Left renal pelvis (tissue), 4 donors: ENCODE measurements at regions not wholly inside any gene's neighbourhood (a gene's known extent, or its start where the extent isn't known, plus 50 kb on each side); places are given as distances from the start of the nearest gene placed in this dataset.
"Not testable (repeated sequence)": the region's sequence is repeated elsewhere in the genome, so short reads cannot be mapped to it uniquely, and the experiment has no call there.

Experiments
- DNase-seq, 4 donors: peaks; one replicate each; pipeline ENCODE4 v3.0.0-alpha.2; 2013; ENCODE audit warnings: low read depth in 4 of 4, low spot score in 3 of 4

GRCh38 chrX:131821945-131822622 lies 201.0 kb upstream of the STK26 start:
- no peak for DNase-seq

GRCh38 chrX:131826572-131826971 lies 196.5 kb upstream of the STK26 start:
- no peak for DNase-seq

- DNase-seq = no peak
Measured at GRCh38 chrX:131827935-131828334, 195.2 kb upstream of the STK26 start.

- no peak for DNase-seq
Measured at GRCh38 chrX:131828482-131828881, 194.6 kb upstream of the STK26 start.

DNA sequence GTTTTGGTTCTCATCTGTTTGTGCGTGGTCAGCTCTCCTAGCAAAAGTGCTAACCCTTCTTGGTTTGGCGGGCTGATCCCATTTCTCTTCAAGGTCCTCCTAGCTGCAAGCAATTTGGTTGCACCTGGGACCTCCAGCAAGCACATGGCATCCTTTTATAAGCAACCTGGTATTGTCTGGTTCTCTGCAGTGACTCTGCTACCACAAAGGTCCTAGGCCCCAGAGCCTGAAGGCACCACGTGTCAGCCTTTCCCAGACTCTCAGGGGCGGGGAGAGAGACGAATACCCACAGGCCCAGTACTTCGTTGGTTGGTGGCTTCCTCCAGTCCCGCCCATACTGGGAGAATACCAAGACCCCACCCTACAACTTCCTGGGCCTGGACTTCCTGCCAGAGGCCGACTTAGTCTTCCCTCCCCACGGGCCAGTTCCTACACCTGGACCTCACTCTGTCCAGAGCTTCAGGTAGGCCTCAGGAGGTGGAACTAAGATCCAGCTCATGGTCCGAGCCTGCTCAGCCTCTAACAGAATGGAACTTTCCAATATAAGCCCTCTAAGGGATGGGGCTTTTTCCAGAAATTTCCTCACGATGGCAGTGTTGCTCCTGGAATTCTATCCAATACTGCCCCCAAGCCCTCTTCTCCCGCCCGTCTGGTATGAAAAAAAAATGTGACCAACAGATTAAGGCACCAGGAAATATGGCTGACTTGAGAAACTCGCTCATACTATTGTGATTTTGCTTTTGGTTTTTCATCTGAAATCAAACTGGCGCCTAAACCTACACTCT lies 192.5 kb upstream of the STK26 start:
- DNase-seq = peak; percentile 14 to 39 (median 28)

DNA sequence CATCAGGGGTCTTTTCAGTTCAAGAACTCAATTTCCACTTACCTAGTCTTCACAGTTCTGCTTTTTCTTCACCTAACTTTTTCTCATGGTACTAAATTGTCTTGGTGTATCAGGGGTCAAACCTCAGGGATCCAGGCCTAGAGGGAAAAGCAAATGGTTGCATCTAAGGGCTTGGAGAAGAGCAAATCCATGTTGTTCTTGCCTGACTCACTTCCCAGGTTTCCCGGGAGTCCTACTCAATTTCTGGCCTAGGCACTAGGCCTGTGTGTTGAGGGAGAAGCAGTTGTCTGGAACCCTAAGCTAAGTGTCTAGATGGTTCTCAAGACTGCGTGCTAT lies 191.9 kb upstream of the STK26 start:
- DNase-seq = no peak

GRCh38 chrX:131836161-131836560 lies 186.9 kb upstream of the STK26 start:
- DNase-seq = no peak

DNA sequence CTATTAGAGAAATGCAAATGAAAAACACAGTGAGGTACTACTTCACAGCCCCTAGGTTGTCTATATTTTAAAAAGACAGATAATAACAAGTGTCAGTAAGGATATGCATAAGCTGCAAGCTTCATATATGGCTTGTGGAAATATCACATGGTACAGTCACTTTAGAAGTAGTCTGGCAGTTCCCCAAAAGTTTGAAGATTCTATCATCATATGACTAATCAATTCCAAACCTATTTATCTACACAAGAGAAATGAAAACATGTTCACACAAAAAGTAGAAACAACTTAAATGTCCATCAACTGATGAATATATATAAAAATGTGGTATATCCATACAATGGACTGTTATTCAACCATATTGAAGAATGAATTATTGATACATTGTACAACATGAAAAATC lies 185.8 kb upstream of the STK26 start:
- no peak for DNase-seq

DNA sequence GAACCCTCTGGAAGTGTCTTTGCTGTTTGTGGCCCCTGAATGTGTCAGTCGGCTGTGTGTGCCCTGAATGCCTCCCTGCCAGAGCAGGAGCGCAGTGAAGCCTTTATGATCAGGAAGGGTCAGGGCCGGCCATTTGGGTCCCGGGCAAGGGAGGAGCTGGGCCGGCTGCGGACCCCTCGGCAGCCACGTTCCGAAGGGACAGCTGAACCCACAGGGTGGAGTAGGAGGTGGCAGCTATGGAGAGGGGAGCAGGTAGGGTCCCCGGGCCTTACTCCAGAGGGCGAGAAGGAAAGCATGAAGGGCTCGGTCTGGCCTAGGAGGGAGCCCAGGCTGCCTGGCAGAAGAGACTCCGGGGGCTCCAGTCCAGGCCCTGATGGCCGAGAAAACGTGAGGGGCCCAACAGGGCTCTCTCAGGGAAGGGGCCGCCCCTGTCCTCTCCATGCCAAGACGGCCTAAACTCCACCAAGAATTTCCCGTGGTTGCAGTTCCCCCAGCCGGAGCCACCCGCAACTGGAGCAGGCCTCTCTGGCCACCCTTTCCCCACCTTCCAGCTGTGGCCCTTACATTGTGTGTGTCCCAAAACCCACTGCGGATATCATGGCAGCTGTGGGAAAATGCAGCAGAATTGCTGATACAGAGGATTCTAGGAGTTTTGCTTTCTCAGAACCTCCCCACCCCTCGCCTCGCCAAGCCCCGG lies 182.2 kb upstream of the STK26 start:
- DNase-seq = no peak

- DNase-seq = peak in 3 of 4 donors; percentile 16 to 40 (median 26)
Measured at GRCh38 chrX:131841496-131842437, 181.3 kb upstream of the STK26 start.

DNA sequence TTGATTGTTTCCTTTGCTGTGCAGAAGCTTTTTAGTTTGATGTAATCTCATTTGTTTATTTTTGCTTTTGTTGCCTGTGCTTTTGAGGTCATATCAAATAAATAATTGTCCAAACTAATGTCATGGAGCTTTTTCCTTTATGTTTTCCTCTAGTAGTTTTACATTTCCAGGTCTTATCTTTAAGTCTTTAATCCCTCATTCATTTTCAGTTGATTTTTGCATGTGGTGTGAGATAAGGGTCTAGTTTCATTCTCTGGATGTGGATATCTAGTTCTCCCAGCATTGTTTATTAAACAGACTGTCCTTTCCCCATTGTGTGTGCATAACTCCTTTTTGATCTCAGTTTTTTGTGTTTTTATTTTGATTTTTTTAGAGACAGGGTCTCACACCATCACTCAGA lies 179.1 kb upstream of the STK26 start:
- no peak for DNase-seq

GRCh38 chrX:131845201-131845600 lies 177.9 kb upstream of the STK26 start:
- no peak for DNase-seq

DNA sequence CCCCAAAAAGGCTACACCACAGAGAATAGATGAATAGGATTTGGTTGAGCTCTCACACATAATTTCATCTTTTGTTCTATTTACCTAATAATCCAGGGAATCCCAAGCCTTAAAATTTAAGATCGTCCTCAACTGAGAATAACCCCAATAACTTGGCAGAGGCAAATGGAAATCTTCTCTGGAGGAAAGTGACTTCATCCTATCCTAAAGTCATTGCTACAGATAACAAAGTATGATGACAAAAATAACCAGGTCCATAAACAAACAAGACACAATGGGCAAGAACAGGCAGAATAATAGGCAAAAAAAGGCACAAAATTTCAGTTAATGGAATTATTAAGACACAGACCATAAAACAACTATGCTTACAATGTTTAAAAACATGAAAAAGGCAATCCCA lies 177.3 kb upstream of the STK26 start:
- DNase-seq = no peak

- not testable (repeated sequence) for DNase-seq
Measured at GRCh38 chrX:131850964-131851363, 172.1 kb upstream of the STK26 start.

DNA sequence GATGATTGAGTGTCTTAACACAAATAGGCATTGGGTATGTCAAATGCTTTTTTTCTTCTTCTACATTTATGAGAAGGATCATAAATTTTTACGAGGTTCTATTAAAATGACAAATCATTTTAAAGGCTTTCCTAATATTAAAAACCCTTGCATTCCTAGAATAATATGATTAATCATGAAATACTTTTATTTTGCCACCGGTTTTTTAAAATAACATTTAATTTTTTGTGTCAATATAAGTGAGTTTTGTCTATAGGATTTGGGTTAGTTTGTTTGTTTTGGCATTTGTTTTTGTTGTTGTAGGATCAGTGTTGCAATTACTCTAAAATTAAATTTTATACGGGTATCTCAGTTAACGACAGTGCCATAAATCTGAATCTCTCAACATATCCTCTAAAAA lies 169.7 kb upstream of the STK26 start:
- no peak for DNase-seq

DNA sequence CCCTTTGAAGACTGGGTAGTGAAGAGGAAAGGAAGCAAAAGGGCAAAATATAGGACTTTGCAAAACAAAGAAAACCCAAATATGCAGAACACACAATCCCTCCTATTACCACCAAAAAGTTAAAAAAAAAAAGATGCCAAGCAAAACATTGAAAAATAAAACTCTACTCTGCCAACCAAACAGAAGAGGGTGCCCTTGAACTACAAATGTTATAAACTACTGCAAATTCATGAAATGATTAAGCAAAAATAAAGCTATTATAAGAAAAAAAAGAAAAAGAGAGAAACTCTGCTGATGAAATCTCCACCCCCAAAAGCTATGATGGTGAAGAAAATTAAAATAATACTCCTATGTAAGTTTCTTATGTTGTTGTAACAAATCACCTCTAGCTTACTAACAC lies 168.5 kb upstream of the STK26 start:
- no peak for DNase-seq

GRCh38 chrX:131861088-131861787 lies 161.9 kb upstream of the STK26 start:
- DNase-seq = no peak

GRCh38 chrX:131862321-131862720 lies 160.8 kb upstream of the STK26 start:
- no peak for DNase-seq

DNA sequence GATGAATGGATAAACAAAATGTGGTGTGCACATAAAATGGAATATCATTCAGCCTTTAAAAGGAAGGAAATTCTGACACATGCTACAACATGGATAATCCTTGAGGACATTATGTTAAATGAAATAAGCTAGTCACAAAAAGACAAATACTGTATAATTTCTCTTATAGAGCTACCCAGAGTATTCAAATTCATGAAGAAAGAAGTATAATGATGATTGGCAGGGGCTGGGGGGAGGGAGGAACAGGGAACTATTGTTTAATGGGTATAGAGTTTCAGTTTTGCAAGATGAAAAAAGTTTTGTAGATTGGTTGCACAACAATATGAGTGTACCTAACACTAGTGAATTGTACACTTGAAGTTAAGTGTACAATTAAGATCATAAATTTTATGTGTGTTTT lies 153.9 kb upstream of the STK26 start:
- DNase-seq = no peak

- no peak for DNase-seq
Measured at GRCh38 chrX:131874300-131874699, 148.8 kb upstream of the STK26 start.
